ENCODE measurements at regions not wholly inside any gene's neighbourhood (a gene's known extent, or its start where the extent isn't known, plus 50 kb on each side); places are given as distances from the start of the nearest gene placed in this dataset.

DNA sequence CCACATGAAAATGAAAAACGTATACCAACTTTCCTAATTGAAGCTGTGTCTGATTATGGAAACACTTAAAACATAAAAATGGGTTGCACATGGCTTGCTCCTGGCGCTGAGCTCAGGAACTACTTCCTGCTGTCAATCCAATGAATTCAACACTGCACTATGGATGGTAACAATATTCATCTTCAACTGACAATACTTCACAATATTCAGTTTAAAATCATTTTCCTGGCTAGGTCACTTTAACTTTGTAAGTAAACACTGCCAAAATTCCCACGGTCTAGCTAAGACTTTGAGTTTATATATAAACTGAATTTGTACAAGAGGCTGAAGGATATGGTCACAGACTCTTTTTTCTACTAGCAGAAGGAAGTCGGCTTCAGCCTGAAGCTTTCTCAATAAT lies 556.9 kb downstream of the TNS3 start:
- no peaks in the 10 kb centered on the region for H3K79me2 ChIP-seq (ENCODE audit: insufficient read depth, low read depth)
- no peaks in the 10 kb centered on the region for H3K36me3 ChIP-seq (ENCODE audit: insufficient read depth)
- no peaks in the 10 kb centered on the region for H3K4me1 ChIP-seq (ENCODE audit: low read depth, poor library complexity, severe bottlenecking)
- no peak overlapping the region for H3K4me3 ChIP-seq (IDR thresholded peaks at IDR 0.05; ENCODE audit: insufficient read depth, low read depth, low read length)
- no peak overlapping the region for H3K4me2 ChIP-seq
- no peaks in the 10 kb centered on the region for H3K27me3 ChIP-seq (ENCODE audit: insufficient read depth, low read depth)
- TF ChIP-seq, protein P1, sequence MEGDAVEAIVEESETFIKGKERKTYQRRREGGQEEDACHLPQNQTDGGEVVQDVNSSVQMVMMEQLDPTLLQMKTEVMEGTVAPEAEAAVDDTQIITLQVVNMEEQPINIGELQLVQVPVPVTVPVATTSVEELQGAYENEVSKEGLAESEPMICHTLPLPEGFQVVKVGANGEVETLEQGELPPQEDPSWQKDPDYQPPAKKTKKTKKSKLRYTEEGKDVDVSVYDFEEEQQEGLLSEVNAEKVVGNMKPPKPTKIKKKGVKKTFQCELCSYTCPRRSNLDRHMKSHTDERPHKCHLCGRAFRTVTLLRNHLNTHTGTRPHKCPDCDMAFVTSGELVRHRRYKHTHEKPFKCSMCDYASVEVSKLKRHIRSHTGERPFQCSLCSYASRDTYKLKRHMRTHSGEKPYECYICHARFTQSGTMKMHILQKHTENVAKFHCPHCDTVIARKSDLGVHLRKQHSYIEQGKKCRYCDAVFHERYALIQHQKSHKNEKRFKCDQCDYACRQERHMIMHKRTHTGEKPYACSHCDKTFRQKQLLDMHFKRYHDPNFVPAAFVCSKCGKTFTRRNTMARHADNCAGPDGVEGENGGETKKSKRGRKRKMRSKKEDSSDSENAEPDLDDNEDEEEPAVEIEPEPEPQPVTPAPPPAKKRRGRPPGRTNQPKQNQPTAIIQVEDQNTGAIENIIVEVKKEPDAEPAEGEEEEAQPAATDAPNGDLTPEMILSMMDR (conservative IDR thresholded peaks at IDR 0.05; ENCODE audit: low read depth, low read length), result no peak
- no peaks in the 10 kb centered on the region for H4K20me1 ChIP-seq (ENCODE audit: insufficient read depth)
- H3K9ac ChIP-seq, result no peak overlapping the region
- H3K27ac ChIP-seq, result no peak overlapping the region
- H2AFZ ChIP-seq (ENCODE audit: low read depth), result no peak overlapping the region

- H3K36me3 ChIP-seq (ENCODE audit: insufficient read depth), result no peaks in the 10 kb centered on the region
- H3K4me1 ChIP-seq (ENCODE audit: low read depth, poor library complexity, severe bottlenecking), result no peaks in the 10 kb centered on the region
- H3K4me3 ChIP-seq (IDR thresholded peaks at IDR 0.05; ENCODE audit: insufficient read depth, low read depth, low read length), result no peak overlapping the region
- H3K9ac ChIP-seq, result no peak overlapping the region
- TF ChIP-seq, protein P1 (conservative IDR thresholded peaks at IDR 0.05; ENCODE audit: low read depth, low read length), result no peak
- H4K20me1 ChIP-seq (ENCODE audit: insufficient read depth), result no peaks in the 10 kb centered on the region
- H3K79me2 ChIP-seq (ENCODE audit: insufficient read depth, low read depth), result no peaks in the 10 kb centered on the region
- H3K4me2 ChIP-seq, result no peak overlapping the region
- no peaks in the 10 kb centered on the region for H3K27me3 ChIP-seq (ENCODE audit: insufficient read depth, low read depth)
- no peak overlapping the region for H2AFZ ChIP-seq (ENCODE audit: low read depth)
- H3K27ac ChIP-seq, result no peak overlapping the region
Observed at GRCh38 chr7:47008461-47008860, 573.5 kb downstream of the TNS3 start.

GRCh38 chr7:47007471-47007870 lies 574.4 kb downstream of the TNS3 start:
- no peak overlapping the region for H3K27ac ChIP-seq
- no peak overlapping the region for H3K4me3 ChIP-seq (IDR thresholded peaks at IDR 0.05; ENCODE audit: insufficient read depth, low read depth, low read length)
- no peaks in the 10 kb centered on the region for H3K79me2 ChIP-seq (ENCODE audit: insufficient read depth, low read depth)
- H2AFZ ChIP-seq (ENCODE audit: low read depth), result no peak overlapping the region
- H3K27me3 ChIP-seq (ENCODE audit: insufficient read depth, low read depth), result no peaks in the 10 kb centered on the region
- H3K9ac ChIP-seq, result no peak overlapping the region
- TF ChIP-seq, protein P1 (conservative IDR thresholded peaks at IDR 0.05; ENCODE audit: low read depth, low read length), result no peak
- H3K36me3 ChIP-seq (ENCODE audit: insufficient read depth), result no peaks in the 10 kb centered on the region
- H3K4me2 ChIP-seq, result no peak overlapping the region
- no peaks in the 10 kb centered on the region for H4K20me1 ChIP-seq (ENCODE audit: insufficient read depth)
- no peaks in the 10 kb centered on the region for H3K4me1 ChIP-seq (ENCODE audit: low read depth, poor library complexity, severe bottlenecking)

GRCh38 chr7:47000561-47000960 lies 581.4 kb downstream of the TNS3 start:
- Histone ChIP-seq H2AFZ (ENCODE audit: low read depth) (no peak overlapping the region), H3K4me2 (no peak overlapping the region), H3K9ac (no peak overlapping the region), H3K4me3 (IDR thresholded peaks at IDR 0.05; ENCODE audit: insufficient read depth, low read depth, low read length) (no peak overlapping the region), H3K4me1 (ENCODE audit: low read depth, poor library complexity, severe bottlenecking) (no peaks in the 10 kb centered on the region), H3K27me3 (ENCODE audit: insufficient read depth, low read depth) (no peaks in the 10 kb centered on the region), H3K36me3 (ENCODE audit: insufficient read depth) (no peaks in the 10 kb centered on the region), H3K27ac (no peak overlapping the region), H3K79me2 (ENCODE audit: insufficient read depth, low read depth) (no peaks in the 10 kb centered on the region), H4K20me1 (ENCODE audit: insufficient read depth) (no peaks in the 10 kb centered on the region)
- TF ChIP-seq, protein P1 (conservative IDR thresholded peaks at IDR 0.05; ENCODE audit: low read depth, low read length), result no peak
